ENCODE measurements at regions not wholly inside any gene's neighbourhood (a gene's known extent, or its start where the extent isn't known, plus 50 kb on each side); places are given as distances from the start of the nearest gene placed in this dataset.

- no peak for TF ChIP-seq CTCF (conservative IDR thresholded peaks at IDR 0.05)
- H3K27ac ChIP-seq = no peak overlapping the region
Measured at GRCh38 chr10:118506671-118507590, 88.5 kb downstream of the PRLHR start.

- TF ChIP-seq CTCF (conservative IDR thresholded peaks at IDR 0.05) = no peak
- H3K27ac ChIP-seq = no peak overlapping the region
Measured at GRCh38 chr10:118505363-118505762, 90.1 kb downstream of the PRLHR start.

- H3K27ac ChIP-seq = no peak overlapping the region
- TF ChIP-seq CTCF (conservative IDR thresholded peaks at IDR 0.05) = no peak
Measured at GRCh38 chr10:118504467-118505205, 90.8 kb downstream of the PRLHR start.

GRCh38 chr10:118504044-118504443, 91.4 kb downstream of the PRLHR start:
- no peak overlapping the region for H3K27ac ChIP-seq
- no peak for TF ChIP-seq CTCF (conservative IDR thresholded peaks at IDR 0.05)

GRCh38 chr10:118503192-118503591, 92.3 kb downstream of the PRLHR start:
- TF ChIP-seq CTCF (conservative IDR thresholded peaks at IDR 0.05) = no peak

GRCh38 chr10:118501637-118502440, 93.6 kb downstream of the PRLHR start:
- TF ChIP-seq CTCF (conservative IDR thresholded peaks at IDR 0.05) = no peak
- H3K27ac ChIP-seq = no peak overlapping the region

More at GRCh38 chr10:118503192-118503591, 92.3 kb downstream of the PRLHR start:
- H3K27ac ChIP-seq = no peak overlapping the region

- TF ChIP-seq CTCF (conservative IDR thresholded peaks at IDR 0.05) = no peak
- H3K27ac ChIP-seq = no peak overlapping the region
Measured at GRCh38 chr10:118501171-118501570, 94.3 kb downstream of the PRLHR start.

Data from VCaP (cell line).